Astrocyte of the cerebellum (primary cell): ENCODE measurements at regions not wholly inside any gene's neighbourhood (a gene's known extent, or its start where the extent isn't known, plus 50 kb on each side); places are given as distances from the start of the nearest gene placed in this dataset.
"Not testable (repeated sequence)": the region's sequence is repeated elsewhere in the genome, so short reads cannot be mapped to it uniquely, and the experiment has no call there.

ENCODE experiments used
- DNase-seq: peaks from one replicate; pipeline ENCODE4 v3.0.0-alpha.2; 2011; ENCODE audit warnings: low read depth
- H3K4me3 ChIP-seq: 2 replicates; pipeline ENCODE4 v1.5.1; 2011; ENCODE audit warnings: mild to moderate bottlenecking, low read depth, low read length, moderate library complexity
- in situ Hi-C: cut with HindIII; loops from 2 replicates; pipeline ENCODE4 v1.10.0; 2017; ENCODE audit warnings: low sequenced_read_pairs
- TF ChIP-seq, protein P1 (sequence below): IDR thresholded peaks from 2 replicates; pipeline ENCODE4 v1.5.1; 2012; ENCODE audit warnings: low read length, low read depth, moderate library complexity, mild to moderate bottlenecking; ENCODE audit errors: missing control alignments

DNA sequence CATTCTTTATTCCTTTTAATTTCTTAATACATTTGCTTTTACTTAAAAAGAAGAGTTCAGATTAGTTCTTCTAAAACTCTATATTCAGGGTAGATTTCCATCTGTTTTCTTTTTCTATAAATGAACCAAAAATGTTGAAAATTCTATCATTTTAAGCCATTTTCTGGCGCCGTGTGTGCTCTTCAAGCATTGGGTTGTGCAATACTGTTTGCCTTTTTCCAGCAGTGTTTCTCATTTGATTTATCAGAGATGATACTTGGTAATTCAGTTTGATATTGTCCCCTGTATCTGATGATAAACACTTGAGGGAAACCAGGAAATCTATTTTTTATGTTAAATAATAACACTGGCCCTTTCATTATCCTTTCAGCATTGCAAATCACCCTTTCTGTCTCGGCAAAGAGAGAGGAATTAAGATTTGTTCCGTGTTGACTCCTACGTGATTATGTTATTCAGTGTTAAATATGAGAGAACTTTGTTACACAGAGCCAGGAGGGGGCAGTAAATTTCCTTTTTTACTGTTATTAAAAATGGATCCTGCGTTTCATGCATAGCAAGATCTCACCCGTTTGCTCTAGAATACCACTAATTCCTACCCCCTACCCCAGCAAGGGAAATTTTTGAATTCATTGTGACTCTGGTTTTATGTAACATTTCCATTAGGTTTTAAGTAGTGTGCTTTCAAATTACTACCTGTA lies 606.9 kb upstream of the RBFOX1 start:
- no peak overlapping the region for H3K4me3 ChIP-seq

DNA sequence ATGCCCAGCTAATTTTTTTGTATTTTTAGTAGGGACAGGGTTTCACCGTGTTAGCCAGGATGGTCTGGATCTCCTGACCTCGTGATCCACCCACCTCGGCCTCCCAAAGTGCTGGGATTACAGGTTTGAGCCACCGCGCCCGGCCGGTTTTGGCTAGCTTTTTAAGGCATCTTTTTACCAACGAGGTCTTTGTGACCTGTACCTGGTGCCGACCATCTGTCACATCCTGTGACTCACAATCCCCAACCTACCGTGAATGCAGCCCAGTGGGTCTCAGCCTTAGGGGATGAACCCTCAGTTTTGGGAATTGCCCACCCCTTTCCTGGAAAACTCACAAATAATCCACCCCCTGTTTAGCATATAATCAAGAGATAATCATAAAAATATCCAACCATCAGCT lies 607.4 kb upstream of the RBFOX1 start:
- DNase-seq, H3K4me3 ChIP-seq, in situ Hi-C loops: not testable (repeated sequence)

More for the DNA sequence above, 606.9 kb upstream of the RBFOX1 start:
- in situ Hi-C loops, result no loop called here
- DNase-seq, result no peak
- TF ChIP-seq, protein P1, sequence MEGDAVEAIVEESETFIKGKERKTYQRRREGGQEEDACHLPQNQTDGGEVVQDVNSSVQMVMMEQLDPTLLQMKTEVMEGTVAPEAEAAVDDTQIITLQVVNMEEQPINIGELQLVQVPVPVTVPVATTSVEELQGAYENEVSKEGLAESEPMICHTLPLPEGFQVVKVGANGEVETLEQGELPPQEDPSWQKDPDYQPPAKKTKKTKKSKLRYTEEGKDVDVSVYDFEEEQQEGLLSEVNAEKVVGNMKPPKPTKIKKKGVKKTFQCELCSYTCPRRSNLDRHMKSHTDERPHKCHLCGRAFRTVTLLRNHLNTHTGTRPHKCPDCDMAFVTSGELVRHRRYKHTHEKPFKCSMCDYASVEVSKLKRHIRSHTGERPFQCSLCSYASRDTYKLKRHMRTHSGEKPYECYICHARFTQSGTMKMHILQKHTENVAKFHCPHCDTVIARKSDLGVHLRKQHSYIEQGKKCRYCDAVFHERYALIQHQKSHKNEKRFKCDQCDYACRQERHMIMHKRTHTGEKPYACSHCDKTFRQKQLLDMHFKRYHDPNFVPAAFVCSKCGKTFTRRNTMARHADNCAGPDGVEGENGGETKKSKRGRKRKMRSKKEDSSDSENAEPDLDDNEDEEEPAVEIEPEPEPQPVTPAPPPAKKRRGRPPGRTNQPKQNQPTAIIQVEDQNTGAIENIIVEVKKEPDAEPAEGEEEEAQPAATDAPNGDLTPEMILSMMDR, result no peak

DNA sequence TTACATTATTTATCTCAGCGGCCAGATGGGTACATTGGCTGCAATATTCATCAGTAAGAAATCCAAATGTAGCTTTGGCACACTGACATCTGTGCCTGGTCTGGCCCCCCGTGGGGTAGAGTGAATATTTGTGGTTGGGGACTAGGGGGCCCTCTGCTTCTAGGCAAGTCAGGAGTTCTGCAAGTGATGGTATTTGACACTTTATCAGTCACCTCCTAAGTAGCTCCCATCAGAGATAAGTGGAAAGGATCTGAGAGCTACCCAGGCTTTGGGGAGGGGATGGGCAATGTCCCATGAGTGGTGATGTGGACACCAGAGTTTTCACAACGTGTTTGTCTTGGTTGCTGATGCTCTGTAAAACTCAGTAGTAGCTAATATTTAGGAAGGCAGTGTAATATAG lies 609.9 kb upstream of the RBFOX1 start:
- no peak overlapping the region for H3K4me3 ChIP-seq
- TF ChIP-seq, protein P1, result no peak
- in situ Hi-C loops, result no loop called here
- DNase-seq, result no peak

DNA sequence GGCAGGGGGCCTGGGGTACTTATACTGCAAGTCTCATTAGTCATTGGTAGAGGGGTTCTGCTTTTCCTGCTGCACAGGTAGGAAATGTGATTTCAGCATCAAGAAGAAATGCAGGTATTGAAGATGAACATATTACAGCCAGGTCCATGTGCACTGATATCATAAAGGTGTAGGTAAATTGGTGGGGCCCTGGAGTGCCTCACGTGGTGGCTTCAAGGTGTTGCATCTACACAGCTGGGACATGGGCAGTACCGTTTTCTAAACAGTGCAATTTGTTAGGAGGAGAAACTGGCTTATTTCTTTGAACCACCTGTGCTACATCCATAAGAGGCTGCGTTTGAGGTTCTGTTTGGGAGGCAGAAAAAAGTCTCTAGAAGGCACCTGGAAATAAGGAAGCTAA lies 618.1 kb upstream of the RBFOX1 start:
- no peak for DNase-seq
- in situ Hi-C loops, result no loop called here
- TF ChIP-seq, protein P1, result no peak
- no peak overlapping the region for H3K4me3 ChIP-seq

DNA sequence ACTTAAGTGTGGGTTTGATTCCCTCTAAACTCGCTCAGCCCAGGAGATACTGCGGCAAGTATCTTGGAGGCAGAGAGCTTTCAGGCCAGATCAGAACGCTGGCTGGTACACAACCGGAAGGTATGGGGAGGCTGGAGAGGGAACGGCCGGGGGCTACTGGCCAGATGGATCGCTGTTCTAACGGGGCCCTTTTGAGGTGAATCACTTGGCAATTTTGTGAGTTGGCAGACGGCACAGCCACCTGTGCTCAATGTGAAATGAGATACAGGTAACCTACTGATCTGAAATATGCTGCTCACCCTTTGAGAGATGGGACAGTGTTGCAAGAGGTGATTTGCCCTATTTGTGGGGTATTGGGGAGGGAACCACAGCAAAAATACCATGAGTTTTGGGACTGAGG lies 622.9 kb upstream of the RBFOX1 start:
- in situ Hi-C loops, result no loop called here
- DNase-seq, result no peak
- TF ChIP-seq, protein P1, result no peak
- no peak overlapping the region for H3K4me3 ChIP-seq

DNA sequence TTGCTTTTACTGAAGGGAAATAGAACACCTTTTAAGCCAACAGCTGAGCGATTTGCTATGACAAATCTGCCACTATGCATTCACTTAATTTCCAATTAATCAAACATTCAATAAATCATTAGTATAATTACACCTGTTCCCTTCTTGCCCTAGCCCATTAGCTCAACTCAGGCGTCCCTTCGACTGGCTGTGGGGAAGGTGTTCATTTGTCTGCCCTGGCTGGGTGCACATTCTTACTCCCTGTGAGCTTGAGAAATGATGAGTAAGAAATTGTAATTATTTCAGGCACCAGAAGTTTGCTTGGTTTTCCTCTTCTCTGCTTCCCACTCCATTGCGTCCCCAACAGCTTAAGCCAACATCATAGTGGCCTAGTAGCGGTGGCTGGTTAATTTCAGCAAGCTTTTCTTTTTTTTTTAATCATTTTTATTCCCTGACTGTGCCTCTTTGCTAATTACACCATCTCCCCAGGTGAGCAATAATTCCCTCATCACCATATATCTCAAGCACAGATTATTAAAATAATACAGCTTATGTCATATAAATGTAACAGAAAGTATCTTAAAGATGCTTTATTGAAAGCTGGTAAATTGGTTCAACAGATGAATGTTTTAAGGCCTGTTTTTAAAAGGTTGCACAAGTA lies 623.9 kb upstream of the RBFOX1 start:
- TF ChIP-seq, protein P1, result no peak
- DNase-seq, result no peak
- no peak overlapping the region for H3K4me3 ChIP-seq
- in situ Hi-C loops, result no loop called here

DNA sequence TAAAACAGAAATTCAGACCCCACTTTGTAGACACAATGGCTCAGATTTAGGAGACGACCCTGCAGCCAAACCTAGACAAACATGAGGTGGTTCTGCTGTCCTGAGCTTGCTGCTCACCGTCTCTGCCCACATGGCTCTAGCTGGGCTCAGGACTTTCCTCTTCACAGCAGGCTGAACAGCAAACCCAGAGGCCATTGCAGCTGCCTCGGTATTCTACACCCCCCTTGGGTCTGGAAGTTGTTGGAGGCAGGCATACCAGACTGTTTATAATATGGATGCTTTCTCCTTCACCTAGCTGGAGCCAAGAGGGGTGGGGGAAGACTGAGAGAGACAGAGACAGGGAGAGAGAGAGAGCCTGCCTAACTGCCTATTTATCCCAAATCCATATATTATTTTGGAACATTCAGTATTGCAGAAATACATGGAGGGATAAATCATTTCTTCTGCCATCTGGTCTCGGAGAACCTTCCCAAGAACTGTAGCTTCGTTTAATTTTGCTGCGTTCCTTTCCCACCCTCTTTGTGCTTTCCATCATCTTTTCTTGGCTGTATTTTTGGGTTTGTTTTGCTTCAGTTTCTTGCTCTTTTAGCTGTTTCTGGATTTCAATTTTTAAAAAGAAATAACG lies 628.2 kb upstream of the RBFOX1 start:
- TF ChIP-seq, protein P1, result no peak
- DNase-seq, result no peak
- H3K4me3 ChIP-seq, result no peak overlapping the region
- in situ Hi-C loops, result no loop called here
